ENCODE measurements at regions not wholly inside any gene's neighbourhood (a gene's known extent, or its start where the extent isn't known, plus 50 kb on each side); places are given as distances from the start of the nearest gene placed in this dataset.

- TF ChIP-seq CTCF (IDR thresholded peaks at IDR 0.05; ENCODE audit: low read depth, low read length) = no peak
Measured at GRCh38 chr9:13360188-13360587, 80.7 kb upstream of the MPDZ start.

GRCh38 chr9:13358128-13358527 is 78.6 kb upstream of the MPDZ start:
- no peak overlapping the region for H3K4me3 ChIP-seq (ENCODE audit: low read depth, low read length)
- TF ChIP-seq CTCF (IDR thresholded peaks at IDR 0.05; ENCODE audit: low read depth, low read length) = no peak

More at GRCh38 chr9:13360188-13360587, 80.7 kb upstream of the MPDZ start:
- no peak overlapping the region for H3K4me3 ChIP-seq (ENCODE audit: low read depth, low read length)

- TF ChIP-seq CTCF (IDR thresholded peaks at IDR 0.05; ENCODE audit: low read depth, low read length) = no peak
- no peak overlapping the region for H3K4me3 ChIP-seq (ENCODE audit: low read depth, low read length)
Measured at GRCh38 chr9:13354733-13355132, 75.2 kb upstream of the MPDZ start.

GRCh38 chr9:13352451-13352979 is 73.0 kb upstream of the MPDZ start:
- no peak overlapping the region for H3K4me3 ChIP-seq (ENCODE audit: low read depth, low read length)
- no peak for TF ChIP-seq CTCF (IDR thresholded peaks at IDR 0.05; ENCODE audit: low read depth, low read length)

GRCh38 chr9:13351778-13352386 is 72.4 kb upstream of the MPDZ start:
- TF ChIP-seq CTCF (IDR thresholded peaks at IDR 0.05; ENCODE audit: low read depth, low read length) = peak; percentile 26; the same call in 1 of the 2 replicates
- no peak overlapping the region for H3K4me3 ChIP-seq (ENCODE audit: low read depth, low read length)

- TF ChIP-seq CTCF (IDR thresholded peaks at IDR 0.05; ENCODE audit: low read depth, low read length) = no peak
- H3K4me3 ChIP-seq (ENCODE audit: low read depth, low read length) = no peak overlapping the region
Measured at GRCh38 chr9:13332571-13332970, 53.1 kb upstream of the MPDZ start.

GRCh38 chr9:13331320-13331719 is 51.8 kb upstream of the MPDZ start:
- no peak for TF ChIP-seq CTCF (IDR thresholded peaks at IDR 0.05; ENCODE audit: low read depth, low read length)
- H3K4me3 ChIP-seq (ENCODE audit: low read depth, low read length) = no peak overlapping the region

Data from WI38 (cell line).